HL-60 (cell line): ENCODE measurements at regions not wholly inside any gene's neighbourhood (a gene's known extent, or its start where the extent isn't known, plus 50 kb on each side); places are given as distances from the start of the nearest gene placed in this dataset.
A peak's percentile ranks its signal among the peaks of the same experiment; 100 is the strongest.

Experiments used
- DNase-seq, 2 experiments: peaks; one replicate each; pipeline ENCODE4 v3.0.0-alpha.2; 2010 to 2020; ENCODE audit warnings: low read depth in 1 of 2, low spot score in 1 of 2
- H3K27ac ChIP-seq: fragments of 250-450 bp; sonication (Bioruptor Pico); replicated peaks from 2 replicates; pipeline ENCODE4 v1.5.1; 2020; ENCODE audit warnings: mild to moderate bottlenecking, moderate library complexity
- H3K27me3 ChIP-seq: fragments of 250-450 bp; sonication (Bioruptor Pico); 2 replicates; pipeline ENCODE4 v1.5.1; 2021; ENCODE audit warnings: mild to moderate bottlenecking, moderate library complexity; ENCODE audit not compliant: insufficient read depth, poor library complexity, severe bottlenecking
- H3K4me3 ChIP-seq: replicated peaks from 2 replicates; pipeline ENCODE4 v1.5.1; 2011; ENCODE audit warnings: mild to moderate bottlenecking, control low read depth, low read length; ENCODE audit not compliant: insufficient read depth
- CTCF ChIP-seq: IDR thresholded peaks from one replicate; pipeline ENCODE4 v1.5.1; 2011; ENCODE audit warnings: low read length, control low read depth, inconsistent platforms; ENCODE audit not compliant: insufficient read depth
- GABPA ChIP-seq: IDR thresholded peaks from 2 replicates; pipeline ENCODE4 v1.6.1; 2012; ENCODE audit warnings: low read depth
- POLR2AphosphoS5 ChIP-seq: IDR thresholded peaks from 2 replicates; pipeline ENCODE4 v1.6.1; 2012; ENCODE audit warnings: low read depth
- REST ChIP-seq: IDR thresholded peaks from 2 replicates; pipeline ENCODE4 v1.6.1; 2012; ENCODE audit warnings: low read depth; ENCODE audit not compliant: insufficient replicate concordance
- SPI1 ChIP-seq: IDR thresholded peaks from 2 replicates; pipeline ENCODE4 v1.6.1; 2012; ENCODE audit warnings: low read depth, mild to moderate bottlenecking, borderline replicate concordance

DNA sequence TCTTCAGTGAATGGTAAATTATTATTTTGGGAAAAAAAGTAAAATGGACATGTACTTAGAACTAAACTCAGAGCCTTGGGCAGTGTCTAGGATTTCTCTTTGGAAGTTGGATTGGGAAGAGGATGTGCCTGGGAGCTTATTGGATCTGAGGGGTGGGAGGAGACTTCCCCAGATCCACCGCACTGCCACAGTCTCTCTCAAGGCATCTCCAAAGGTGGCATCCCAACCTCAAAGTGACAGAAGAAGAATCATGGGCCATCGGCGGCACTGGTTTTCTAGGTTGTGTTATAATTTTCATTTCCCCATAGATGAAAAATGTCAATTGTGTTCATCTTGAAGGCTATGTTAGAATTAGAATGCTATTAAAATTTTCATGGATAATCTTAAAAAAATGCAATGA lies 66.8 kb upstream of the CD93 start:
- DNase-seq, result no peak
- H3K27me3 ChIP-seq, result no peaks in the 10 kb centered on the region
- H3K4me3 ChIP-seq, result no peak overlapping the region
- H3K27ac ChIP-seq, result peak overlapping the region; percentile 38
- TF ChIP-seq GABPA, result no peak
- TF ChIP-seq CTCF, result no peak
- TF ChIP-seq SPI1, result no peak
- TF ChIP-seq REST, result no peak
- TF ChIP-seq POLR2AphosphoS5, result no peak

DNA sequence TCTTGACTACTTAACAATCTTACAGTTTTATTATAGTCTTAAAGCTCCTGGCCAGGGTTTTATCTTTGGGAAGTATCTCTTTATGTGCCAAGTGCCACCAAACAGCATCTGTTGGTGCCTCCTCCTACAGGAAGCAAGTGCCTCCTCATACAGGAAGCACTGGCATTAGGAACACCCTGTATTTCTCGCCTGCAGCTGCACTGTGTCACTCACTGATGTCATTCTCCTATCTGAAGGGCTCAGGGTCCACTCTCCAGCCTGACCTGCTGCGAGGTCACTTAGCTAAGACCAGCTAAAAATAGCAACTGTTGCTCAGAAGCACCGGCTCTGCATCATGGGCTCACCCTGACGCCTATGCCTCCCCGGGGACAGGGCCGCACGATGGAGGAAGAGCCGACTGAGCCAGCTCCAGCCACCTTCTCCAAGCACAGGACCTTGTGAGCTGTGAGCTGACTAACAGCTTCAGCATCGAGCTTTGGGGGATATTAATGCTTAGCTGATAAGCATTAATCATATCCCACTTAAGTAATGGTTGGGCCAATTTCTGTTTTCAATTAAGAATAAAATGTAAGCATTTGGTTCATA lies 66.3 kb upstream of the CD93 start:
- peak; percentile 55 to 56 for DNase-seq
- TF ChIP-seq POLR2AphosphoS5 (no peak), CTCF (no peak), SPI1 (no peak), GABPA (no peak), REST (no peak)
- no peak overlapping the region for H3K4me3 ChIP-seq
- no peaks in the 10 kb centered on the region for H3K27me3 ChIP-seq
- peak overlapping the region; percentile 38 for H3K27ac ChIP-seq

DNA sequence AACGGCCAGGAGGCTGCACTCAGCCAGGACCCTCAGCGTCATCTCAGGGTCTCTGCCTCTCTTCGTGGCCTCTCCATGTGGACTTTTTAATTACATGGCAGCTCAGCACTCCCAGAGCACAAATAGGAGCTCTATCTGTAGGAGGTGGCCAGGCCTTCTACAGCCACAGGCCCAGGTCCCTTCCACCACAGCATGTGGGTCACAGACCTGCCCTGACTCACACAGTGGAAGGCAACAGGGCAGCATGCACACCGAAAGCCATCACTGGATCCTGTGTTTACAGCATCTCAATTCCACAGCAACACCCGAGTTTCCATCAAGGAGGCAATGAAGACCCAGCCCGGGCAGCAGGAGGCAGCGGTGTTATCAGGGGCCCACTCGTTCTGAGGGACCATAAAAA lies 65.8 kb upstream of the CD93 start:
- Histone ChIP-seq H3K27ac (peak overlapping the region; percentile 38), H3K27me3 (no peaks in the 10 kb centered on the region), H3K4me3 (no peak overlapping the region)
- TF ChIP-seq GABPA, result no peak
- no peak for TF ChIP-seq CTCF
- no peak for TF ChIP-seq SPI1
- TF ChIP-seq POLR2AphosphoS5, result no peak
- no peak for TF ChIP-seq REST
- no peak for DNase-seq
